ENCODE measurements at regions not wholly inside any gene's neighbourhood (a gene's known extent, or its start where the extent isn't known, plus 50 kb on each side); places are given as distances from the start of the nearest gene placed in this dataset.

DNA sequence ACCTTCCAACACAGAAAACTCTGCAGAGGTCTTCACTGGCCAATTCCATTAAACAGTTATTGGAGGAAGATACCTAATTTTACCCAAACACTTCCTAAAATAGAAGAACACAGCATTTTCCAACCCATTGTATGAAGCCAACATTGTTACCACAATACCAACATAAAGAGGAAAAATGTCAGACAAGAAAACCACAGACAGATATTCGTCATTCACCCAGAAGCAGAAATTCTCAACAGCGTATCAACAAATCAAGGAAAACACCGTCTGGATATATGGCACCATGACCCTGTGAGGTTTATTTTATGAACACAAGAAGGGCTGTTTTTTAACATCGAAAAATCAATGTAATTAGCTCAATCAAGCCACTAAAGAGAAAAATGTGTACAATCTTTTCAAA, 255.6 kb downstream of the ASMT start:
- TF ChIP-seq SUZ12 (IDR thresholded peaks at IDR 0.05; ENCODE audit: low read length) (no peak), SRF (IDR thresholded peaks at IDR 0.05; ENCODE audit: low read depth, low read length) (no peak), YY1 (IDR thresholded peaks at IDR 0.05; ENCODE audit: low read depth, low read length) (no peak), EP300 (IDR thresholded peaks at IDR 0.05; ENCODE audit: borderline replicate concordance in 1 of 2, low read depth in 2 of 2, low read length in 2 of 2) (no peak), USF2 (IDR thresholded peaks at IDR 0.05; ENCODE audit: low read length) (no peak), RAD21 (IDR thresholded peaks at IDR 0.05 in 1 of 2, conservative IDR thresholded peaks at IDR 0.05 in 1 of 2; ENCODE audit: low read depth in 2 of 2, low read length in 2 of 2) (no peak), CTCF (IDR thresholded peaks at IDR 0.05; ENCODE audit: control extremely low read depth in 1 of 3, insufficient read depth in 1 of 3, low read depth in 1 of 3, low read length in 3 of 3) (no peak), POLR2AphosphoS5 (IDR thresholded peaks at IDR 0.05; ENCODE audit: low read depth, low read length) (no peak), BRCA1 (IDR thresholded peaks at IDR 0.05; ENCODE audit: low read depth, low read length) (no peak), POLR2A (IDR thresholded peaks at IDR 0.05; ENCODE audit: control extremely low read depth in 1 of 2, low read depth in 2 of 2, low read length in 2 of 2) (no peak), GABPA (IDR thresholded peaks at IDR 0.05; ENCODE audit: borderline replicate concordance, insufficient read depth, low read length) (no peak), POU5F1 (IDR thresholded peaks at IDR 0.05; ENCODE audit: low read depth, low read length) (no peak)

All from H1 (cell line).